Ecto neural progenitor cell (in vitro differentiated cells): ENCODE measurements at regions not wholly inside any gene's neighbourhood (a gene's known extent, or its start where the extent isn't known, plus 50 kb on each side); places are given as distances from the start of the nearest gene placed in this dataset.
"Not testable (repeated sequence)": the region's sequence is repeated elsewhere in the genome, so short reads cannot be mapped to it uniquely, and the experiment has no call there.

Experiments used
- DNase-seq: peaks from one replicate; pipeline ENCODE4 v3.0.0-alpha.2; 2018; ENCODE audit warnings: low spot score

DNA sequence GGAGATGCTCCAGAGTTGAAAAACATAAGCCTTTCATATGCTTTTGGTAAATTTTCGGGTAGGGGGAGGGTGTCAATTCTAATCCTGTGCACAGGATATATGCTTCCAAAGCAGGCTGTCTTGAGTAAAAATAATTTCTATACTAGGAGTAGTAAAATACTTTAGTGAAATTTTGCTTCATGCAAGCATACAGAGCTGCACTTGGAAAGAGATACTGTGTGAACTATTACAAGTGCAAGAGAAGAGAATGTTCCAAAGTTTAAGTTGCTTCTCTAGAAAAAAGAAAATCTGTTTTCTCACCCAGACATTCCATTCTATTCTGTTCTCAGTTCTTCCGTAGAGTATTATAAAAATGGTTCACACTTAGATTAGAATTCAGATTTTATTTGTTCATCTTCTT lies 324.6 kb upstream of the AADAT start:
- DNase-seq, result no peak

DNA sequence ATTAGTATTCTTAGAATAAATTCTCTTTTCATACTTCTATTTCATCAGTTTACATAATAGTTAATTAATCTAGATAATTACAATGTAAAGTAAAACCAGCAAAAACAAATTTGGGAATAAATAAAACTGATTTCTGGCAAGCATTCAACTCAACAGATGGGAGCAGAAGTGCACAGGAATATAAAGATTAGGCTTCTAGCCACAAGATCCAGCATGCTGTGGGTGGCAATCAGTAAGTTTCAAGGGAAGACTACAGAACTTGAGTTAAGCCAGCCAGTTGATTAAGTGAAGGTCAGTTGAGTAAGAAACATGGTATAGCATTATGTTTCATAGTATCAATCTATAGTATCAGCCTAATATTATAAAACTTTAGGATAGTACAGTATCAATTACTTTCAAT lies 324.2 kb upstream of the AADAT start:
- no peak for DNase-seq

DNA sequence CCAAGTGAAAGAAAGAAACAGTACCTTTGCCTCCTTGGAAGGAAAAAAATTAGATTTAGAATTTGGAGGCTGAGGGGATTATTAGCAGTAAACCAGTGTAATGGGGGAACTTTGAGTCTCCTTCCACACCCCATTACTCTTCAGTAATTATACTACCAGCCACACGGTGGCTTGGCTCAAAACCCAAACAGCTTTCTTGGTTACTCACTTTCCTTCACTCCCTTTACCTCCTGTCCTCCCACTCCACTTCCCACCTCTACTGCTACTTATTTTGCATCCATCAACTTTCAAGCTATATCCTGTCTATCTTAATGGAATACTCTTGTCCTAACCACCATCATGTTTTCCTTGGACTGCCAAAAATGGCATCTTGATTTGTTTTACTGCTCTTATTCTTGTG lies 310.6 kb upstream of the AADAT start:
- no peak for DNase-seq

DNA sequence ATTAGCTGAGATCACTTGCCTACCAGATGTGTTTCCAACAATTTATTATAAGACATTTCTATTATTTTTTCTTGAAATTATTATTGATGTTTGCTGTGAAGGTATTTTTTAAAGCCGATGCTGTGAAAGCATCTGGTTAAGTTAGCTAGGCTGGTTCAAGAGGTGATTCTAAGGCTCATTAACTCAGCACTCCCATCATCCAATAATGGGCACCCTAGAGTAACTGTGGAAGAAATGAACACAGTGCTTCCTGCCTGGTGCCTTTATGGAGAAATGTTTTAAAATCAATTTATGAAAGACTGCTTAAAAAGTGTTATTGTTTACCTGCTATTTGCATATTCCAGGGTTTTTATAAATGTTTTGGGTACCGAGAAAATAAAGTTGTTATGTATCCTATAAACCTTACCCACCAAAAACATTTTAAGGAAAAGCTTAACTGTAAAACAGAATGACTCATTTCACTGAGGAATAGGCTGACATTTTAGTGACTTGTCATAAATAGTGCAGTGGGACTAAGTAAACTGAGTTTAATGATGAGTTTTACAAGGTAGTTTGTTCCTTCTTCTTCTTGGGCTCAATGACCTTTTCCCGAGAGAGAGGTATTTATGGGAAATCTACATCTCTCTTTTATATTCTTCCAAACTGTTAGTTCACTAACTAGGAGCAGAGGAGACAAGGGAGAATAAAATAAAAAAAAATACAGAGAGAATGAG lies 310.0 kb upstream of the AADAT start:
- DNase-seq, result no peak

DNA sequence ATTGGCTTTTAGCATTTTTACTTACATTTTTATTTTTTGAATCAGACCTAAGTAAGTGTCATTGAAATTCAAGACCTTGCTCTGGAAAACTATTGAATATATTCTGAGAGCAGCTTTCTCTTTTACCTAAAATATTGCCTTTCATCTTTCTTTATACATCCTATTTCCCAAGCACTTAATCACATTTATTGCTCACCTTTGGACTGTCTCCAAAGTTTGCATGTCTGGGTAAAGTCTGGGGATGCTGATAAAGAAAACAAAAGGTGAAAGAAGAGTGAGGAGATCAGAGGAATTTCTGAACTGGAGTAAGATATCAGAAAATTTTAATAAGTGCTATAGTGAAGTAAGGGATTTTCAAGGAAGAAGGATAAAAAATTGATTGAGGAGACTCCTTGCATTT lies 308.5 kb upstream of the AADAT start:
- DNase-seq, result no peak

DNA sequence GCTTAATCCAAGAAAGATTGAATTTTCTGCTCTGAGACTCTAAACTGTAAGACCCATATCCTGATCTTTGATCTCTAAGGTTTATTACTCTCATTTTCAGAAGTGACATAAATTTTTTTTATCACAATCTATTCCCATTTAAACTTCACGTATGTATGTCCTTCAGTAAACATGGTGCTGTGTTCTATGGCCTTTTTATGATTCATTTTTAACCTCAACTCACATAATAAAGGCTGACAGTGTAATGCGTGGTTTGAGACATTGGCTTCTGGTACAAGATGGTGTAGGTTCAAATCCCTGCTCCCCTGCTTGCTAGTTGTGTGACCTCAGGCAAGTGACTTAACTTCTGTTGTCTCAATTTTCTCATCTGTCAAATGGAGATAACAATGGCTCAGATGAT lies 306.0 kb upstream of the AADAT start:
- DNase-seq, result no peak

DNA sequence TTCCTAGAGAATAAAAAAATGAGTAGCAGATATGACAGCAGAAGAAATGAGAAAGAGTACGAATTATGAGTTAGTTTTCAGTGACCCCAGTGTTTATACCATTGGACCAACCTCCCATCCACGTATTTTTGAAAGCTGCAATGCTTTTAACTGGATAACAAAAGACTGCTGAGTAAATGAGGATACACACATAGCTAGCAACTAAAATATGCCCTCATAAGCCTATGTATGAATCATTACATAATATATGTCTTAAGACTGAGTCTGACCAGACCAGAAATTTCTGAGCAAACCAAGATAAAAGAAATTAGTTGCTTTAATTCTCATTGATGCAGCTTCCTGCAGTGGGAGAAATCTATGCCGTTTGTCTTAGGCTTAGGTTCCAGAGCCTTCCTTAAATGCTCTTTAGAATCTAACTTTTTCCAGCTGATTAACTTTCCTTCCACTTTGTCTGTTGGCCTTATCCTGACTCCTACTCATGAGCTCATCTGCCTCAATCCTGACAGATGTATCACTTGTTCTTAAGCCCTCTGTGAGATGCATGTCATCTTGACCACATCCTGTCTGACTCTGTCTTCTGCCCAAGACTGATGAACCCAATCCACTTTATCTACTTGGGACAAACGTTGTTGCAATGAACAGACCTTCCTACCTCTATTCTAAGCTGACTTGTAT lies 301.4 kb upstream of the AADAT start:
- DNase-seq, result no peak

DNA sequence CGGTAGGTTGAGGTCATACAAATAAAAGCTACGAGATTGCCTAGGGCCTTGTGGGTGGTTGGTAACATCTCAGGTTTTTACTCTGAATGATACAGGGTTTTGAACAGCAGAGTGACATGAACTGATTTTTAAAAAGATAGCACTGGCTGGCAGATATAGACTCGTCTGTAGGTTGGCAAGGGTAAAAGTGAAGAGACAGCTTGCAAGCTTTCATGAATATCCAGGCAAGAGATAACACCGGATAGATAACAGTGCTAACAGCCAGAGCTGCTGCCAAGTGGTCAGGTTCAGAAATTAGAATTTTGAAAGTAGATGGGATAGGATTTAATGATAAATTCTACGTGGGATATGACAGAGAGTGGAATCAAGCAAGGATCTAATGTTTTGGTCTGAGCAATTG lies 299.7 kb upstream of the AADAT start:
- DNase-seq, result no peak

DNA sequence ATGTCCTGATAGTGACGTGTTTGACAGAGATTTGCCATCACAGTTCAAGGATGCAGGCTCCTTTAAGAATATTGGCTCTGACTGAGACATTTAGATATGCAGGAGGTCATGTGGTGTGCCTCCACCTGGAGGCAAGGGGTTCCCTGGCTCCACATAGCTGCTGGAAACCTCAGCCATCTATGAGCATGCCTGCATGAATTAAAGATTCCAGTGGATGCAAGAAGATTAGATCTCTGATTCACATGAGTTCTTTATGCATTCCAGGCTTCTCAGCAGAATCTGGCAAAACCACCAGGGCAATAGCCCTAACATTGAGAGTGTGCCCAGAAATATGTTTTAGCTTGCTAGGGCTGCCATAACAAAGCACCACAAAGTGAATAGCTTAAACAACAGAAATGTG lies 298.5 kb upstream of the AADAT start:
- DNase-seq, result no peak

DNA sequence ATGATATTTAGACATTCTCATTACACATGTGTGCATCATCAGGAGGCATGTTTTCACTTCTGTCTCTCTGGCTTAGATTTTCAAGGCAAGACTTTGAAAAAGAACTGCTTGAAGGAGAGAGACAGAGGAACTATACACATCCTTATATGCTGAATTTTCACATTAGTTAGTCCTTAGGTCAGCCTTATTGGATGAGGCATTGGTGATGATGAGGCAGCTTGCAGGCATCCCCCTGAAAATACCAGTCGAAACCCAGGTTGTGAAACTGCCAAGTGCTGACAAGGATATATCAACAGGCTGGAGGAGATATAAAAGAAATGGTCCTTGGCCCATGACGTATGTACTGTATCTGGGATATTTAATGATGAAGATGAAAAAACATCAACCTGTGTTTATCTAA lies 297.2 kb upstream of the AADAT start:
- DNase-seq, result no peak

DNA sequence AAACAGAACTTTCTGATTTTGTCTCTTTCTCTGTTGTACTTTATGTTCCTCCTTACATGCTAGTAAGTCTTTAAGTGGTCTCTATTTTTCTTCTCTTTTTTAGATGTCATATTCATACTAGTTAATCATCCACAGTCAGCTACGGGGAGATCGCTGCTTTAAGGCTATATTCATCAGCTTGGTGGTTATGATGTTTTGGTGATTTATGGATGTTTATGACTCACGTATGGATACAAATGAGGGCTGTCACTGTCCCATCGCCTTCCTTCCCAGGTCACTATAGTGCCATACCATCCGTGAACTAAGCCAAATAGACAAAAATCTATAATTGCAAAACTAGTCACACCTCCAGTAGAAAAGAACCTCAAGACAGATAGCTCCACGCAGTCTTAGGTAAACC lies 296.8 kb upstream of the AADAT start:
- no peak for DNase-seq

DNA sequence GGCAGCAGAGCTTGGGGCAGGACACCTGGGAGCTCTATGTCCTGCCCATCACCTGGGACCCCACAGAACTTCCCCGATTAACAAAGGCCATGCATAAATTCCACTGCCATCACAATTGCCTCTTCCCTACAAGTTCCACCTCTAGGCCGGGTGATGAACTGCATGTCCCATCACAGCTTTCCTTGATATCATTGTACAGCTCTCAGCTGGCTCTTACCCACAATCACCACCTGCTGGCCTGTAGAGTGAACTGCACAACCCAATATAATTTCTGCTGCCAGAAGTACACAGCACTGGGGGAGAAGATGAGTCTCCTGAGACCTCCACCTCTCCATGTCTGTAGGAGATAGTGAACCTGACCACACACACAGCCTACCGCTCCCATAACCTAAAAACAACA lies 285.0 kb upstream of the AADAT start:
- no peak for DNase-seq

DNA sequence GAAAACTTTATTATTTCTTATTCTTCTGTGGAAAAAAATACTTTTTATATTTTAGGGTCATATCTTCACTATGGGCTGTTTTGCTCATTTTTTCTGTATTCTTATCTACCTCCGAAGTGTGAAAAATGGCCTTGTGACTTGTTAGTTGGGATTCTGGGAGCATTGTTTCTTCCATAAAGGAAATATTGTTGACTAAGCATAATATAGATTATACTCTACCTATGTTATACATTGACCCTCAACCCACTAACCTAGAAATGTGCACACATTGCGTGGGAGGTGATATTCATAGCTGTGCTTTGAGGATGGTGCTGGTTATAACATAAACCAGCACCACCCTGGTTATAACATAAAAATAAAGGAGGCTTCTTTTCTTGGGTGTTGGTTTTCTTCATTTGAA lies 259.2 kb upstream of the AADAT start:
- DNase-seq, result no peak

DNA sequence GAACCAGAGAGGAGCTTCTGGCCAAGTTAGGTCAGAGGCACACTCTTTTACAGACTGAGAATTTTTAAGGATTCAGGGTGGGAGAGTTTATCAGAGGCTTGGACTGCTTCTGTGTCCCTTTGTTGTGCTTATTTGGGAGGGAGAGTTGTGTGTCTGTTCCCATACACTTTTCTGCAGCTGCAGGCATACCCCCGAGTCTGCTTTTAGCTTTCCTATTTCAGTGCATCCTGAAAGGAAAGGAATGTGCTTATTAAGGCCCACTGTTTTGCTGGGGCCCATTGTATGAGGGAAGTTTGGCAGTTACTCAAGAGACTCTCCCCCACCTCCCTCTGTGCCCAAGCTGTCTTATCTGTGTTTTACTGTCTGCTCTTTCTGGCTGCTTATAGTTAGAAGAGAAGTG lies 257.4 kb upstream of the AADAT start:
- not testable (repeated sequence) for DNase-seq

DNA sequence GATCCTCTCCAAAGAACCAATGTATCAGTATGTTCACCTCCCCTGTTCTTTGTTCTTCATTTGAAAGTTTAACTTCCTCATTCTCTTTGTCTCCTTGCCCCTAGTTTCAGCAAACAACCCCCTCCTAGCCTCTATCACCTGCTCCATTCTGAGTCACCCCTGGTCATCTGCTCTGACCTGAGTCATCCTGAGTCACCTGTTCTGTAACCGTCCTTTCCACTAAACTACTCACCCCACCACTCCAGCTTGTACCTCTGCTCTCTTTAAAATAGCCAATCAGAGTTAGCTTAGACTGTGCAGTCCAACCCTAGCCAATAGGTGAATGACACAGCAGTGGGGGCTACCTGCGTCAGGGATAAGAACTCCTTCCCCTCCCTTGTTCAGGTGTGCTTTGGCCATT lies 249.8 kb upstream of the AADAT start:
- no peak for DNase-seq

DNA sequence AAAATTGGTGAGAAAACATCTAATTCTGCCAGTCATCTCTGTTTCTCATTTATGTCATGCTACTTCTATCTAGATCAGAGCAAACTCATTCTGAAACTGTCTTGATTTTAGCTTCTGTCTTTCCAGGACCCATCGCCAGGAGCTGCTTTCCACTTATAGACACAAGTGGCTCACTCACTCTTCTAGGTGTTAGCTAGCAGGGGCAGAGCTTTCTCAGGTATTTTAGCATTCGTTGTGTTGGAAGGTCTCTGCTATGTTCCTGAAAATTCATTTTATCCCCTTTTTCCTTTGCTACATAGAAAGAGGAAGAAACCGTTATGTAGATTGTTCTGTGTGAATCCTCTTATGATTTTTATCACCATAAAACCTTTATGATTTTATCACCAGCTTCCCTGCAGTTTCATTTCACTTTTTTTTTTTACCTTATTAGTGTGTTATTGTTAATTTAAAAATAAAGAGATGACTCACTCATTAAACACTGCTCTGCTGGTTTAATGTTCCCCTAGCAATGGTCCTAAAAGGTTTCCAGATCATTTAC lies 246.6 kb upstream of the AADAT start:
- no peak for DNase-seq

DNA sequence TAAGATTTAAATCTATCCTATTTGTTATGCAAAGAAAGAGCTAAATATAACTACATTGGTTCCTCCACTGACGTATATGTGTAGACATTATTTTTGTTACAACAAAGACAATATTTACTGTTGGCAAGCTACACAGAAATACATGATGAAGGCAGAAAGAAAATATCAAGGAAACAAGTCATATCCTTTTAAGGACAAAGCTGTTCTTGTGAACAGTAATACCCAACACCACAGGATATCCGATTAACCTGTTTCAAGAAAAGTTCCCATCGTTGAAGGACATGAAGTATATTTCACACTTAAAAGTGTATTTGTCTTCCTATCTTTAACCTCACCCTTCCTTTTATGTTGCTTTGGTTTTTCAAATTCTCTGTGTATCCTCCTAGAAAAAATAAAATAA lies 235.8 kb upstream of the AADAT start:
- DNase-seq, result no peak

DNA sequence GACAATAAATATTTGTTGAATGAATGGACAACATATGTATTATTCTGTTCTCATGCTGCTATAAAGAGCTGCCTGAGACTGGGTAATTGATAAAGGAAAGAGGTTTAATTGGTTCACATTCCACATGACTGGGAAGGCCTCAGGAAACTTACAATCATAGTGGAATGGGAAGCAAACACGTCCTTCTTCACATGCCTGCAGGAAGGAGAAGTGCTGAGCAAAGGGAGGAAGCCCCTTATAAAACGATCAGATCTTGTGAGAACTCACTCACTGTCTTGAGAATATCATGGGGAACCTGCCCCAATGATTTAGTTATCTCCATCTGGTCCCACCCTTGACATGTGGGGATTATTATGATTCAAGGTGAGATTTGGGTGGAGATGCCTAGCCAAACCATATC lies 233.9 kb upstream of the AADAT start:
- DNase-seq, result no peak

DNA sequence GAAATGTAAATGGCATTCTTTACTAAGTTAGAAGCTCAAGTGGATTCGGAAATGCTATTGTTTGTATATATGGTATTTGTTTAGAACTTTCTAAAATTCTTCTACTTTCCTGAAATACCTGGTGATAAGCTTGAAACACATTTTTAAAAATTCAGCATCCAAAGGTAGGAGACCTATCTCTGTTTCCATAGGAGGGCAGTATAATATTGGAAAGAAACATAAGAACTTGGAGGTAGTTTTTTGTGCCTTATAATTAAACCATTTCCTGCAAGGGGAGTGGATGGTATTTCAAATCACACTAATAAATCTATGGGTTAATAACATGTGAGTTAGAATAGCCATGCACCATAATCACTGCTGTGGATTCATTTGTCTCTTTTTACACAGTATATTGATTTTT lies 217.4 kb upstream of the AADAT start:
- DNase-seq, result no peak

DNA sequence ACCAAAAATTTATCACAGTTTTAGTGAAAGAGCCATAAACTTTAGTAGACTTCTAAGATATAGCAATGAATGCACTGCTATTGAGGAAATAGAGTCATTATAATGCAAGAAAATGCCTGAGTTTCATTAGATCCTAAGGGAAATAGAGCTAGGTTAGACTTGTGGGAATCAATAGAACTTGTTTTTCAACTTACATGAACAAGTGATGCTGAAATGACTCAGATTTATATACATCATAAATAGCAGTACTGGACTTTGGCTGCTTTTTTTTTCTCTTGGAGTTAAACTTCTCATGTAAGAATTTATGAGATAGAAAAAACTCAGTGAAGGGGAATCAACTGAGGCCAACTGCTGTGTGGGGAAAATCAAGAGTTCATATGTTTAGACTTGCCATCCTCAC lies 216.5 kb upstream of the AADAT start:
- DNase-seq, result no peak

DNA sequence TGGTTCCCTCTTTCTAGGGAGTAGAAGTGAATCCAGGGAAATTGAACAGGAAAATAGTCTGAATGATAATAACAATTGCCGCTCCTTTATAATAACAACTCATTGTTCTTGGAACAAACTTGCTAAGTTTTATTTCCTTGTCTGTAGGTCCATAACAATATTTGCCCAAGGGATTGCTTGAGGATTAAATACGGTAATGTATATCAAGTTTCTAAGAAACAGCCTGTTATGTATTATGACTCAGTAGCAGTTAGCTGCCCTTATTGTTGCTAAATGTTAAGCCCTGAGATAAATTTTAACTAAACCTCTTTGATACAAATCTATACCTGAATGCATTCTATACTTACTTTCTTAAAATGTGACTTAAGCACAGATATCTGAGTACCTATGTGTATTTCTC lies 215.9 kb upstream of the AADAT start:
- no peak for DNase-seq

DNA sequence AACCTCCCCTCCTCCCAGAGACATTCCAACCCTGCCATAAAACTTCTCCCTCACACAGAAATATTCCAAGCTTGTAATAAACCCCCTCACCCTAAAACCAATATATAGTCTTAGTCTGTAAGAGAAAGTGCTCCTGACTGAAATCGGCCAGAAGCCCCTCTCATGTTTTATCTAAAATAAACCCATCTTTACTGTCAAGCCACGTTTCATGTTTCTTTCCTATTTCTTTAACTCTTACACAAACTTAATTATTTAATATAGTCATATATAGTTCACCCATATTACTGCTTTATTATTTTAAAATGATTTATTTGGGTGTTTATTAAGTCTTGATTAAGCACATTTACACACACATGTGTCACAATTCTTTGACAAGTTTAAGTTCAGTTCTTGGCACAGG lies 191.3 kb upstream of the AADAT start:
- DNase-seq, result no peak

DNA sequence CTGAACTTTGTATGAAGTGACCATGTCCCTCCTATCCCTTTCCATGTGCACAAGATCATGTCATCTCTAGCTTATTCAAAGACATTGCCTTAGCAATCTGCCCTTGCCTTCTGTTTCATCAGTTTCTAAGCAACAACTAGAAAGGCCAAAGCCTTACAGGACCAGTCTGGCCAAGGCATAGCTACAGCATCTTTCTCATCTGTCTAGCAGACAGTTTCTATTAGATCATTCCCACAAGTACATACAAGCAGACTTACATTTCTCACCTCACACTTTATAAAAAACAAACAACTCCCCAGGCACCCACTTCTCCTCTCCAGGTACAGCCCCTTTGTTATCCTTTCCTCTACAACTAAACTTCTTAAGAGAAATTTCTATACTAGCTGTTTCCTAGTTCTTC lies 188.7 kb upstream of the AADAT start:
- no peak for DNase-seq

DNA sequence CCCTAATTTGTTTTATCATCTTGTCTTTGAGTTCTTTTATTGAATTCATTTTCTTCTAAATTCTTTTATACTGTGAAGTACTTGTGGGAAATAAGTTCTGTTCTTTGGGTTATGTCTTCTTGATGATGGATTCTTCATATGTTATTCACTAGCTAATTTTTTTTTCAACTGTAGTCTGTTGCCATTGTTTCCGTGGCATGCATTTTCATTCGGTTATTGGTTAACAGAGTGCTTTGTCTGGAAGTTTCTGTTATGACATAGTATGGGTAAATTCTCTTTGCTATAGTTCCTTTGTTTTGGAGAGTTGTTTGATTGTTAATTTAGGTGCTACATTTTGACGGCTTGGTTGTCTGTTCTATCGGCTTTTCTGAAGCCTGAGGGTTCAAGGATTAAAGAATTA lies 184.9 kb upstream of the AADAT start:
- no peak for DNase-seq
